ENCODE measurements at regions not wholly inside any gene's neighbourhood (a gene's known extent, or its start where the extent isn't known, plus 50 kb on each side); places are given as distances from the start of the nearest gene placed in this dataset.

GRCh38 chr7:131741446-131741845 lies 185.0 kb upstream of the PODXL start:
- no peaks in the 10 kb centered on the region for H3F3A ChIP-seq (ENCODE audit: insufficient read depth, low read depth)
- H3K27ac ChIP-seq: no peak overlapping the region
- H3K79me2 ChIP-seq (ENCODE audit: low read depth): no peaks in the 10 kb centered on the region
- H3K27me3 ChIP-seq (ENCODE audit: insufficient read depth, low read depth): peaks cover 31% of the 10 kb centered on the region
- intact Hi-C loops (cut with micrococcal nuclease; ENCODE audit: unreplicated experiment): no loop called here
- no TSS peak for BruUV-seq (replicated peaks)
- H2AFZ ChIP-seq: no peak overlapping the region
- no peak for DNase-seq
- H3K9me2 ChIP-seq (ENCODE audit: insufficient read depth): no peaks in the 10 kb centered on the region
- no peak overlapping the region for H3K4me2 ChIP-seq
- H3K4me1 ChIP-seq (replicated peaks; ENCODE audit: insufficient read depth): no peaks in the 10 kb centered on the region
- CTCF ChIA-PET: no interaction called here
- TF ChIP-seq EZH2 (IDR thresholded peaks at IDR 0.05; ENCODE audit: low read depth) (no peak), CTCF (conservative IDR thresholded peaks at IDR 0.05) (no peak)
- no peaks in the 10 kb centered on the region for H4K20me1 ChIP-seq (ENCODE audit: insufficient read depth)
- no peak overlapping the region for H3K4me3 ChIP-seq
- POLR2A ChIA-PET (ENCODE audit: unreplicated experiment): no interaction called here
- H3K9me3 ChIP-seq (ENCODE audit: insufficient read depth, low read depth): no peaks in the 10 kb centered on the region
- H3K36me3 ChIP-seq (ENCODE audit: low read depth): no peaks in the 10 kb centered on the region

GRCh38 chr7:131737746-131738465 lies 181.5 kb upstream of the PODXL start:
- no peaks in the 10 kb centered on the region for H3K36me3 ChIP-seq (ENCODE audit: low read depth)
- ChIA-PET POLR2A (ENCODE audit: unreplicated experiment) (no interaction called here), CTCF (no interaction called here)
- no TSS peak for BruUV-seq (replicated peaks)
- H3K4me1 ChIP-seq (replicated peaks; ENCODE audit: insufficient read depth): no peaks in the 10 kb centered on the region
- H3K27ac ChIP-seq: no peak overlapping the region
- no peak for DNase-seq
- H3K27me3 ChIP-seq (ENCODE audit: insufficient read depth, low read depth): peaks cover 66% of the 10 kb centered on the region
- H3K4me3 ChIP-seq: no peak overlapping the region
- intact Hi-C loops (cut with micrococcal nuclease; ENCODE audit: unreplicated experiment): no loop called here
- H3K9me2 ChIP-seq (ENCODE audit: insufficient read depth): no peaks in the 10 kb centered on the region
- no peaks in the 10 kb centered on the region for H3F3A ChIP-seq (ENCODE audit: insufficient read depth, low read depth)
- no peak for TF ChIP-seq CTCF (conservative IDR thresholded peaks at IDR 0.05)
- no peak for TF ChIP-seq EZH2 (IDR thresholded peaks at IDR 0.05; ENCODE audit: low read depth)
- H3K9me3 ChIP-seq (ENCODE audit: insufficient read depth, low read depth): no peaks in the 10 kb centered on the region
- H3K79me2 ChIP-seq (ENCODE audit: low read depth): no peaks in the 10 kb centered on the region
- H4K20me1 ChIP-seq (ENCODE audit: insufficient read depth): no peaks in the 10 kb centered on the region
- no peak overlapping the region for H3K4me2 ChIP-seq
- no peak overlapping the region for H2AFZ ChIP-seq

GRCh38 chr7:131735101-131735500 lies 178.7 kb upstream of the PODXL start:
- Histone ChIP-seq H3K36me3 (ENCODE audit: low read depth) (no peaks in the 10 kb centered on the region), H3K27me3 (ENCODE audit: insufficient read depth, low read depth) (peaks cover 82% of the 10 kb centered on the region), H3K4me2 (no peak overlapping the region), H3K27ac (no peak overlapping the region), H3K4me1 (replicated peaks; ENCODE audit: insufficient read depth) (no peaks in the 10 kb centered on the region), H4K20me1 (ENCODE audit: insufficient read depth) (no peaks in the 10 kb centered on the region), H3K9me2 (ENCODE audit: insufficient read depth) (no peaks in the 10 kb centered on the region), H3K79me2 (ENCODE audit: low read depth) (no peaks in the 10 kb centered on the region), H2AFZ (no peak overlapping the region), H3K9me3 (ENCODE audit: insufficient read depth, low read depth) (no peaks in the 10 kb centered on the region; the same call in 1 of the 2 replicates), H3K4me3 (no peak overlapping the region), H3F3A (ENCODE audit: insufficient read depth, low read depth) (no peaks in the 10 kb centered on the region)
- POLR2A ChIA-PET (ENCODE audit: unreplicated experiment): no interaction called here
- DNase-seq: no peak
- CTCF ChIA-PET: no interaction called here
- intact Hi-C loops (cut with micrococcal nuclease; ENCODE audit: unreplicated experiment): no loop called here
- no peak for TF ChIP-seq EZH2 (IDR thresholded peaks at IDR 0.05; ENCODE audit: low read depth)
- no peak for TF ChIP-seq CTCF (conservative IDR thresholded peaks at IDR 0.05)
- no TSS peak for BruUV-seq (replicated peaks)
